Nephron (organoid): ENCODE measurements at regions not wholly inside any gene's neighbourhood (a gene's known extent, or its start where the extent isn't known, plus 50 kb on each side); places are given as distances from the start of the nearest gene placed in this dataset.

Experiments
- H3K27ac Mint-ChIP-seq, 3 experiments: 2 replicates each; pipeline ENCODE4 v1.8.0; 2020; ENCODE audit warnings: mixed read lengths in 3 of 3, mild to moderate bottlenecking in 2 of 3, moderate library complexity in 1 of 3
- H3K27me3 Mint-ChIP-seq: 2 replicates; pipeline ENCODE4 v1.8.0; 2021; ENCODE audit warnings: low read depth, mild to moderate bottlenecking, moderate library complexity, mixed read lengths
- H3K36me3 Mint-ChIP-seq: 2 replicates; pipeline ENCODE4 v1.8.0; 2020; ENCODE audit warnings: low read depth, mixed read lengths
- H3K4me1 Mint-ChIP-seq: 2 replicates; pipeline ENCODE4 v1.8.0; 2020; ENCODE audit warnings: mixed read lengths
- H3K4me3 Mint-ChIP-seq, 3 experiments: 2 replicates each; pipeline ENCODE4 v1.8.0; 2020; ENCODE audit warnings: mild to moderate bottlenecking in 3 of 3, mixed read lengths in 3 of 3, moderate library complexity in 2 of 3
- H3K9me3 Mint-ChIP-seq: 2 replicates; pipeline ENCODE4 v1.8.0; 2020; ENCODE audit warnings: mixed read lengths
- TF ChIP-seq, protein P1 (sequence below), 3 experiments: fragments of 200-600 bp; sonication (generic); IDR thresholded peaks; one replicate each; pipeline ENCODE4 v1.5.0; 2021; ENCODE audit warnings: antibody characterized with exemption in 3 of 3; ENCODE audit not compliant: unreplicated experiment in 3 of 3

DNA sequence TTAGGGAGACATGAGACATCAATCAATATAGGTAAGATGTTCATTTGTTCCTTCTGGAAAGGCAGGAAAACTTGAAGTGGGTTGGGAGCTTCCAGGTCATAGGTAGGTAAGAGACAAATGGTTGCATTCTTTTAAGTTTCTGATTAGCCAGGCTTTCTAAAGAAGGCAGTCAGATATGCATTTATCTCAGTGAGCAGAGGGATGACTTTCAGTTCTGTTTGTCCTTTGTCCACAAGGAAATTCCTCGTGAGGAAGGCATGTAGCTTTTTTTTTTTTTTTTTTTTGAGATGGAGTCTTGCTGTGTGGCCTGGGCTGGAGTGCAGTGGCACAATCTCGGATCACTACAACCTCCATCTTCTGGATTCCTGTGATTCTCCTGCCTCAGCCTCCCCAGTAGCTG lies 155.3 kb upstream of the ABCA1 start:
- no peaks in the 10 kb centered on the region for H3K4me1 Mint-ChIP-seq
- TF ChIP-seq, protein P1, sequence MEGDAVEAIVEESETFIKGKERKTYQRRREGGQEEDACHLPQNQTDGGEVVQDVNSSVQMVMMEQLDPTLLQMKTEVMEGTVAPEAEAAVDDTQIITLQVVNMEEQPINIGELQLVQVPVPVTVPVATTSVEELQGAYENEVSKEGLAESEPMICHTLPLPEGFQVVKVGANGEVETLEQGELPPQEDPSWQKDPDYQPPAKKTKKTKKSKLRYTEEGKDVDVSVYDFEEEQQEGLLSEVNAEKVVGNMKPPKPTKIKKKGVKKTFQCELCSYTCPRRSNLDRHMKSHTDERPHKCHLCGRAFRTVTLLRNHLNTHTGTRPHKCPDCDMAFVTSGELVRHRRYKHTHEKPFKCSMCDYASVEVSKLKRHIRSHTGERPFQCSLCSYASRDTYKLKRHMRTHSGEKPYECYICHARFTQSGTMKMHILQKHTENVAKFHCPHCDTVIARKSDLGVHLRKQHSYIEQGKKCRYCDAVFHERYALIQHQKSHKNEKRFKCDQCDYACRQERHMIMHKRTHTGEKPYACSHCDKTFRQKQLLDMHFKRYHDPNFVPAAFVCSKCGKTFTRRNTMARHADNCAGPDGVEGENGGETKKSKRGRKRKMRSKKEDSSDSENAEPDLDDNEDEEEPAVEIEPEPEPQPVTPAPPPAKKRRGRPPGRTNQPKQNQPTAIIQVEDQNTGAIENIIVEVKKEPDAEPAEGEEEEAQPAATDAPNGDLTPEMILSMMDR (IDR thresholded peaks at IDR 0.05; ENCODE audit: unreplicated experiment in 3 of 3), result no peak
- peaks cover 3% of the 10 kb centered on the region for H3K9me3 Mint-ChIP-seq
- H3K27me3 Mint-ChIP-seq, result no peaks in the 10 kb centered on the region
- H3K36me3 Mint-ChIP-seq, result no peaks in the 10 kb centered on the region
- no peak overlapping the region for H3K27ac Mint-ChIP-seq
- H3K4me3 Mint-ChIP-seq, result no peak overlapping the region

DNA sequence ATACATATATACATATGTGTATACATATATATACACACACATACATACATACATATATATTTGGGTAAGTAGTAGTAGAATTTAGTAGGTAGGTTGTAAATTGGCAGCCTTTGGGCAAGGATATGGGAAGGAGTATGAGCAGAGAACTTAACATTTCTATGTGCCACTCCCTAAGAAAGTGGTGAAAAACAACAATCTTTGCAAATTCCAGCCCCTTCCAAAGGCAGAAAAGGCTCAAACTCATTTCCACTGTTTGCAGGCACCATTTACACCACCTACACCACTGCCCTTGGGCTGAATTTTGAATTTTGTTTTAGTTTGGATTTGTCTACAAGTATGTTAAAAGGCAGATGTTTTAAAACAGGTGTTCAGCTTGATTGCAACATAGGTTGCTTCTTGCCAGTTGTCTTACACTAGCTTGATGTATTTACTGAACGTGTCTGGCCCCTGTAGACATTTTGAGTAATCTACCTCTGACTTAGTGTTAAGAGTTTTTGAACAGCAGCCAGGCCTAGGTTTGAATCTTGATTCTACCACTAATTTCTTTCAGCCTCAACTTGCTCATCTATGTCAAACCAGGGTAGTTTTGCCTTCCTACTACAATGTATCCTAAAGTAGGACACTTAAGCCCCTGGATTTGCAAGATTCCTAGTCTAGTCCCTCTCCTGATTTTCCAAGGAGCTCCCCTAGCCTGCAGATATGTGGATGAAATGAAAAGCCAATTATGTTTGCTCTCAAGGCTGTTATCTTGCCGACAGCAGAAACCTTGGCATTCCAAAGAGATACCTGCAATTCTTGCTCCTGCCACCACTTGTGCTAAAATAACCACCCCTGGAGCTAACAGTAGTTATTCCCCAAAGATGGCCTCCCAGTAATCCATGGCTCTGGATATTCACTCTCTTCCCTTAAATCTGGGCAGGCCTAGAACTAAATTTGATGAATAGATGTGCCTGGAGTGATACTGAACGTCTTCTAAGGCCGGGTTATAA lies 156.2 kb upstream of the SLC44A1 start:
- Mint-ChIP-seq H3K27ac (no peak overlapping the region), H3K4me3 (no peak overlapping the region), H3K36me3 (no peaks in the 10 kb centered on the region), H3K27me3 (no peaks in the 10 kb centered on the region), H3K9me3 (peaks cover 3% of the 10 kb centered on the region), H3K4me1 (no peaks in the 10 kb centered on the region)
- TF ChIP-seq, protein P1 (IDR thresholded peaks at IDR 0.05; ENCODE audit: unreplicated experiment in 3 of 3), result no peak

DNA sequence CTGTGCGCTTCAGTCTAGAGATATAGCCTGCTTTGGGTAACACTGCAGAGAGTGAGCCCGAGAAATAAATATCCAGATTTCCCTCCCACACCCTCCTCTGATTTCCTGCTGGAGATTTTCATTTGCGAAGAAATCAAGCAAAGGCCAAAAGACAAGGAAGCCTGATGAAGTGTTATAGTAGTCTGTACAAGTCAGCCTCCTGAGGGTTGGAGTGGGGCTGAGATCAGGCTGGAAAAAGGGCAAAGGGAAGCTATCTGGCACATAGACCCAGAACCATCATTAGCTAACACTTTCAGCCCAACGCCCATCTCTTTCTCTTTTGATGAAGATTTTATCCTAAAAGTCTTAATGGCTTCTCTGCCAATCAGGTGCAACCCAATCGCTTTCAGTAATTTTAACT lies 154.6 kb upstream of the SLC44A1 start:
- Mint-ChIP-seq H3K27me3 (no peaks in the 10 kb centered on the region), H3K27ac (no peak overlapping the region), H3K4me1 (no peaks in the 10 kb centered on the region), H3K4me3 (no peak overlapping the region), H3K36me3 (no peaks in the 10 kb centered on the region), H3K9me3 (peaks cover 3% of the 10 kb centered on the region)
- TF ChIP-seq, protein P1 (IDR thresholded peaks at IDR 0.05; ENCODE audit: unreplicated experiment in 3 of 3), result no peak

DNA sequence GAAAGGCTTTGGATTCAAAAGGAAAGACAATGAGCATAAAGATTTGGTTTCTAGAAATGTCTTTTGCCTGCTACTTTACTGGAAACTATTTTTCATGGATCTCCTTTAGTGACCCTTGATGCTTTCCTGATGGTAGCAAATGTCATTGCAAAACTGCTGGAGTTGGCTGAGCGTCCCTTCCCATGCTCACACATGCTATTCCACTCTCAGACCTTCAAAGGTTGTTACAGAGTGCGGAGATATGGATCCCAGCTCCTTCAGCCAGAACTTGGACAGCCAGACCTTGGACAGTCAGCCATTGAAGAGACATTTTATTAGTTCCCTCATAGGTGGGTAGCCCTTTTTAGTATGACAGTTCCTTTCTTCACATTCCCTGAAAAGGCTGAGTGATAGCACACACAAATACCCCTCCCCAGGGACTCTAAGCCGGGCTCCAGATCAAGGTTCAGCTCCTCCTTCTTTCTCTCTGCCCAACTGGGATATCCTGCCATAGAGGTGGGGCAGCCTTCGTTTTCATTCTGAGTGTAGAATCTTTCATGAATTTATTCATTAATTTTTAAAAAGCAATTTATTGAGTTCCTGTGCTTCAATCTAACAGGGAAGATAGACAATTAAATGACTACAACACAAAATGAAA lies 153.3 kb upstream of the SLC44A1 start:
- TF ChIP-seq, protein P1 (IDR thresholded peaks at IDR 0.05; ENCODE audit: unreplicated experiment in 3 of 3), result no peak
- no peaks in the 10 kb centered on the region for H3K27me3 Mint-ChIP-seq
- H3K9me3 Mint-ChIP-seq, result peaks cover 3% of the 10 kb centered on the region
- no peaks in the 10 kb centered on the region for H3K36me3 Mint-ChIP-seq
- no peak overlapping the region for H3K4me3 Mint-ChIP-seq
- no peak overlapping the region for H3K27ac Mint-ChIP-seq
- H3K4me1 Mint-ChIP-seq, result no peaks in the 10 kb centered on the region

DNA sequence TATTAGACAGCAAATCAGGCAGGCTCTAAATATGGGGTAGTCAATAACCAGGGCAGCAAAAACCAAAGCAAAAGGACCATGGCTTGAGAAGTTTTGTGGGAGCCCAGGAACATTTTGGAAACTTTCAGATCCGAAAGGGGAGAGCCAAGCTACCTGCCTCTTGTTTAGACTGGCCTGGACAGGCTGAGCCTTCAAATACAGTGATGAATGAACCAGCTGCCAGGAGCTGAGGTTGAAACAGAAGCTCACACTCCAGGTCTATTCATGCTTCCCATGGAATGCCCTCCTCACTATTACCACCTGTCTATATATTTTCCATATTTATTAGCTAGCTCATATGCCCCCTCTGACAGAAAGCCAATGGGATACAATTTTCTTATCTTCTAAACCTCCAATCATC lies 150.8 kb upstream of the SLC44A1 start:
- H3K9me3 Mint-ChIP-seq, result no peaks in the 10 kb centered on the region
- no peak overlapping the region for H3K27ac Mint-ChIP-seq
- no peaks in the 10 kb centered on the region for H3K36me3 Mint-ChIP-seq
- H3K4me3 Mint-ChIP-seq, result no peak overlapping the region
- H3K4me1 Mint-ChIP-seq, result no peaks in the 10 kb centered on the region
- TF ChIP-seq, protein P1 (IDR thresholded peaks at IDR 0.05; ENCODE audit: unreplicated experiment in 3 of 3), result no peak
- no peaks in the 10 kb centered on the region for H3K27me3 Mint-ChIP-seq
